ENCODE measurements at regions not wholly inside any gene's neighbourhood (a gene's known extent, or its start where the extent isn't known, plus 50 kb on each side); places are given as distances from the start of the nearest gene placed in this dataset.

DNA sequence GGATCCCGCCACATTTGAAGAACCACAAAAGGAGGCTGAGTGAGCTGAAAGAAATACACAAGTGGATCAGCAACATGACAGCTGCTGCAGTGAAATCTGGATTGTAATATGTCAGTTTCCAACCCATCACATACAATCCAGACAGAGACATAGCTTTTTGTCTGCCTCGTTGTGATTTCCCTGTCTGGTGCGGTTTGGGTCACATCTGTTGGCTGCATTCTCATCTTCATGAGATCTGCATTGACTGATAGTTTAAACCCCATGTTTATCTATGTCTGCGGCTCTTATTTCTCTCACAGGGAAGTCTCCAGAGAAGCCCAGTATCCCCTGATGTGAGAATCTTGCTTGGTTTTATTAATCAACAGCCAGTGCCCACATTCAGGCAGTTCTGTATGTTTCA is 403.1 kb upstream of the ZNF608 start:
- no peak for DNase-seq

DNA sequence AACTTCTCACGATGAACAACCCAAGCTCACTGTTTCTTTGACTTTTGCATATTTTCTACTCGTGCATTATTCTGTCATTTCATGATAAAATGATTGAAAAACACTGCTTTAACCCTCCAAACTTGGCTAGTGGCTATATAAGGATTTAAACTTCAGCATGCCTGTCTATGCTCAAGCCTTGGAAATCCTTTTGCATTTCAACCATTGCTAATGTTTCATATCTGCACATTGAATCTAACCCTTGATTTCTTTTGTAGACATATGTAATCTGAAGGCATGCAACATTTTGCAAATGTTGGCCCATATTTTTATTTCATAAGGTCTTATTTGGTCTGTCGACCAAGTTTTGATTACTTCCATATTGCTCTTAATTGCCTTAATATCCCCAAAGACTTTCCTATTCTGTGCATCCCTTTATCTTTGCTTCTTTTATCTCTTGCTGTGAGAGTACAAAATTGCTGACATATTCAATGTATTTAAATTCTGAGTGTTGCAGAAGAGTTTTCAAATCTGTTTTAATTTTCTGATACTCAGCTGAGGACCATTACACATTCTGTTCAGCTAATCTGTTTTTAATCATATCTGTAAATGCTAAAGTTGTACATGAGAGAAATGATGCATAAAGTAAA is 403.7 kb upstream of the ZNF608 start:
- DNase-seq, result no peak

DNA sequence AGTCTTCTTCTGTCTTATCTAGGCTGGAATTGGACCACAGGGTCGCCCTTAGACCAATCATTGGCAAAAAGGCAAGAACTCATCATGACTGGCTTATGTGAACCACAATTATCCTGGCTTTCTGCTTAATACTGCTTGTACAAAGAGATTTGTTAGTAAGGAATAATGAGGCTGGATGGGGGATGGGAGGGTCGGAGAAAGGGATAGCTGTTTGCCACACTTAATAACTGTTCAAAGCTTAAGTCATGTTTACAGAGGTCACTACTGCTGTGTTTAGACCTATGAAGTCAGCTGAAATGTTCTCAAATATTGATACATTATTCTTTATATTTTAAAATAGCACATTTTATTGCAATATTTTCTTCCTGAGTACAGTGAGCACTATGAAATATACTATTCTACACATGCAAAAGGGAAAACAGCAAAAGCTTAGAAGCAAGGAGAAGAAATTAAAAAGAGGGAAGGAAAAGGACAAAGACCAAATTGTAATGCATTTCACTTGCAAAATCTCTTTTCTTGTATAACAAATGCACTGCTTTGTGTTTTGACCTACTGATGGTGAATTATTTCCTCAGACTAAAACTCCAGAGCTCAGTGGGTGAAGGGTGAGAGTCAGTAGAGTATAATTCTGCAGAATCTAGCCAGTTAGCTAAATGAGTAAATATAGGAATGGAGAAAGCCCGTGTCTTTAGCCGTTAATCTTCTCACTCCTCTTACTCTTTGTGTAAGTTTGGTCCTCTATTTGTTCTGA is 404.9 kb upstream of the ZNF608 start:
- no peak for DNase-seq

DNA sequence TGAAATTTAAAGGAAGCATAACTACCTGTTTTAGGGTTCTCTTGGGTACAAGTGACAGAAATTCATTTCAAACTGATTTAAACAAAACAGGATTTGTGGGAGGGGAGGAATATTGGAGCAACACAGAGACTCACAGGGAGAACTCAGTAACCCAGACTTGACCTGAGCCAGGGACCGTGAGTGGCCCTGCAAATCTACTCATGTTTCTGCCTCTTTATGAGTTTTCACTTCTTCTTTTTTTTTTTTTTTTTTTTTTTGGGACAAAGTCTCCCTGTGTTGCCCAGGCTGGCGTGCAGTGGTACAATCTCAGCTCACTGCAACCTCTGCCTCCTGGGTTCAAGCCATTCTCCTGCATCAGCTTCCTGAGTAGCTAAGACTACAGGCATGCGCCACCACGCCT is 405.6 kb upstream of the ZNF608 start:
- no peak for DNase-seq

DNA sequence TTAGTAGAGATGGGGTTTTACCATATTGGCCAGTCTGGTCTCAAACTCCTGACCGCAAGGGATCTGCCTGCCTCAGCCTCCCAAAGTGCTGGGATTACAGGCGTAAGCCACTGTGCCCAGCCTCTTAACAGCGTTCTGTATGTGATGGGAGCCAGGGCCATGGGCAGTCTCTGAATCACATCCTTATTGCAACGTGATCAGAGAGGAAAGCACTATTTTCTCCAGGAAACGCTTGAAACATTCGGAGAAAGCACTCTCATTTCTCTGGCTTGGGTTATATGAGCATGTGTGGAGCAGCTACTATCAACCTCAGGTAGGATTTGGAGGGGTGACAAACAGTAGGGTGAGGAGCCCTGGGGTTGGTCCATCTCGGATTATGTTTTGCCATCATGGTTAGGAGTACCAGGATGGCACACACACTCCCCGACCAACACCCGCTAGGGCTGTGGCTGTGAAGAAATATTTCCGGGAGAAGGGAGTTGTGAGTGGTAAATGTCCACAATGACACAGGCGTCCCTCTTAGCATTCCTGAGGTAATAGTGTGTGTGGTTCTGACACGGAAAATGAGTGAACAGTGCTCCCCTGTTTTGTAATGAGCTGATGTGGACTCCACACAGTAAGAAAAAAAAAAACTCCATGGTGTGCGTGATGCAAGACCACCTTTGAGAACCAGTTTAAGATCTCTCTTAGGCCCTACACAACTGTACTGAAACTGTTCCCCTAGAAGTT is 406.2 kb upstream of the ZNF608 start:
- DNase-seq, result no peak

DNA sequence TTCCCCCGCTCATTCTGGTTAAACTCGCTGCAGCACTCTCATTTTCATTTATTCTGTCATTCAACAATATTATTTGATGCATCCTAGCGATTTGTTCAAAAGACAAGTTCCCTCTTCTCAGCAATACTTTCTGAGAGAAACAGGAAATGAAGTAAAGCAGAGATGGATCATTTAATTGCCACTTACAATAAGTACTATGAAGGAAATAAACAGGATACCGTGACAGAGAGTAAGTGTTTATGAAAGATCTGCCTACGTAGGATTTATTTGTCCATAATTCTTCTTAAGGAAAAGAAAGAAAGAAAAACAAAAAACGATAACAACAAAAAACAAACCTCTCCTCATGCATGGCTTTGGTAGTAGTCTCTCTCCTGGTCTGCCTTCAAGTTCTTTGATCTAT is 406.8 kb upstream of the ZNF608 start:
- no peak for DNase-seq

DNA sequence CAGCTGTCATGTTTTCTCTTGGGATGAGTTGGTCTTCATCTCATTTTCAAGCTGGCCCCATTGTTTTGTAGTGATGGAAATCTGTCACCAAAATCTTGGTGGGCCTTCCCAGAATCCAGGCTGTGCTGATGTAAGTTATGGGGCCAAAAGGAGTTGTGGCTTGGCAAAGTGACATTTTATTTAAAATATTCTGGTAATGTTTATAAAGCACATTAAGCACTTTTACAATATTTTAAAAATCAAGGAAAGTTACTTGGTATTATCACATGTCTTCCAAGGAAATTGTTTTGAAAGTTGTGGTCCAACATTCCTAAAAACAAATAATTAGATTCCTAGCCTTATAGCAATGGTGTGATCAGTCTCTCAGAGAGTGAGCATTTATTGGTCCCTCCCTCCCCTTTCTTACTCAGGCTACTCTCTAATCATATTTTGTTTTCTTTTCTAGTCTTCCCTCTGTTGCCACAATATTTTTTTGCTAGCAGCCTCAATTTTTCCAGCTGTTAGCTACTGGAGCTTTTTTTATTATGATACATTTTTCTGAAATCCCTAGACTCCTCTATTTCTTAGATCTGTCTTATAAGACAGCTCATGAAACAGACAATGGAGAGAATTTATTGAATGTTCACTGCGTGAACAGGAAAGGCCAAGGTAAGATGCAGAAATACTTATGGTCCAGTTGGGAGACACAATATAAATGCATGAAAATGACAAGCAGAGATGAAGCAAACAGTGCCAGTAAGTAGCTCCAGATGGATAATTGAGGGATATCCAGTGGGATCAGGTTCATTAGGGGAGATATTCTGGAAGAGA is 408.1 kb upstream of the ZNF608 start:
- DNase-seq, result no peak

DNA sequence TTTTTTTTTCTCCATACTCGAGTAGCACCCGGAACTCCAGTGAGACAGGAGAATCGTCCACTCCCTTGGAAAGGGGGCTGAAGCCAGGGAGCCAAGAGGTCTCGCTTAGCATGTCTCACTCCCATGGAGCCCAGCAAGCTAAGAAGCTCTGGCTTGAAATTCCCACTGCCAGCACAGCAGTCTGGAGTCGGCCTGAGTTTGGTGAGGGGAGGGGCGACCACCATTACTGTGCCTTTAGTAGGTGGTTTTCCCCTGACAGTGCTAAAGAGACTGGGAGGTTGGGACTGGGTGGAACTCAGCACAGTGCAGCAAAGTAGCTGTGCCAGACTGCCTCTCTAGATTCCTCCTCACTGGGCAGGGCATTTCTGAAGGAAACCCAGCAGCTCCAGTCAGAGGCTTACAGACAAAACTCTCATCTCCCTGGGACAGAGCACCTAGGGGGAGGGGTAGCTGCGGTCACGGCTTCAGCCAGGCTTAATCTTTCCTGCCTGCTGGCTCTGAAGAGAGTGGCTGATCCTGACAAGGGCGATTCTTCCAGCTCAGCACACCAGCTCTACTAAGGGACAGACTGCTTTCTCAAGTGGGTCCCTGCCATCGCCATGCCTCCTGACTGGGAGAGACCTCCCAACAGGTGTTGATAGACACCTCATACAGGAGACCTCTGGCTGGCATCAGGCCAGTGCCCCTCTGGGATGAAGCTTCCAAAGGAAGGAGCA is 414.5 kb upstream of the ZNF608 start:
- no peak for DNase-seq

DNA sequence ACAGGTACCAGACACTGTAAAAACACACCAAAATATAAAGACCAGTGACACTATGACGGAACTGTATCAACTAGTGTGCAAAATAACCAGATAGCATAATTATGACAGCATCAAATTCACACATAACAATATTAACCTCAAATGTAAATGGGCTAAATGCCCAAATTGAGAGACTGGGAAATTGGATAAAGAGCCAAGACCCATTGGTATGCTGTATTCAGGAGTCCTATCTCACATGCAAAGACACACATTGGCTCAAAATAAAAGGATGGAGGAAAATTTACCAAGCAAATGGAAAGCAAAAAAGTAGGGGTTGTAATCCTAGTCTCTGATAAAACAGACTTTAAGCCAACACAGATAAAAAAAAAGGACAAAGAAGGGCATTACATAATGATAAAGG is 416.3 kb upstream of the ZNF608 start:
- no peak for DNase-seq

DNA sequence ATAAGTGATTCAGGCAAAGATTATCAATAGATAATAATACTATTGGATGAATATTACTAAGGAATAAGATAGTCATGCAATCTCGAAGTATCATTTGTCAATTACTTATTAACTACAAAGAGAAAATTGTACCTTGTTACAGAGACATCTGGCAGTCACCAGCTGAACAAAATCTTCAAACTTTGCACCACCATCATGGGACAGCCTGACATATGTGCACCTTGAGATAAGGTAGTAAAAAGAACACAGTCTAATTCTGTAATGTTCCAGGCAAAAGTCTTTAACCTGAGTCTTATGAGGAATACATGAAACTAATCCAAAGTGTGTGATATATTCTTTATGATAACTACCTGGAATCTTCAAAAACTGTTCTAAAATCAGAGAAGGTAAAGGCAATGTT is 423.0 kb upstream of the ZNF608 start:
- DNase-seq, result no peak

DNA sequence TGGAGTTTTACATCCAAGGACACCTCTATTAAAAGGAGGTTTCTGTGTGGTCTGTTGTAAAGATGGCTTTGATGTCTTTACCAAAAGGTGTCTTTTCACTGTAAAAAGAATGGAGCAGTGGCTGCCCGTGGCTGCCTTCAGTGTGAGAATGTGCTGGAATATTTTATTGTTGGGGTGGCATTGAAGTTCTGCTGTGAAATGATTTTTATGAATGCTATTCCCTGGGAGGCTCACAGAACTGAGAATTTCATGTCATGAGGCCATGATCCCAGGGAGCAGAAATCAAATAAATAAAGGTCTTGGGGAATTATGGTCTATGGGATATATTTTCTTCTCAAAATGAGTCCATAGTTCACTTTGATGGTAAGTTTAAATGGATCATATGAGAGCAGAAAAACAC is 425.2 kb upstream of the ZNF608 start:
- no peak for DNase-seq

DNA sequence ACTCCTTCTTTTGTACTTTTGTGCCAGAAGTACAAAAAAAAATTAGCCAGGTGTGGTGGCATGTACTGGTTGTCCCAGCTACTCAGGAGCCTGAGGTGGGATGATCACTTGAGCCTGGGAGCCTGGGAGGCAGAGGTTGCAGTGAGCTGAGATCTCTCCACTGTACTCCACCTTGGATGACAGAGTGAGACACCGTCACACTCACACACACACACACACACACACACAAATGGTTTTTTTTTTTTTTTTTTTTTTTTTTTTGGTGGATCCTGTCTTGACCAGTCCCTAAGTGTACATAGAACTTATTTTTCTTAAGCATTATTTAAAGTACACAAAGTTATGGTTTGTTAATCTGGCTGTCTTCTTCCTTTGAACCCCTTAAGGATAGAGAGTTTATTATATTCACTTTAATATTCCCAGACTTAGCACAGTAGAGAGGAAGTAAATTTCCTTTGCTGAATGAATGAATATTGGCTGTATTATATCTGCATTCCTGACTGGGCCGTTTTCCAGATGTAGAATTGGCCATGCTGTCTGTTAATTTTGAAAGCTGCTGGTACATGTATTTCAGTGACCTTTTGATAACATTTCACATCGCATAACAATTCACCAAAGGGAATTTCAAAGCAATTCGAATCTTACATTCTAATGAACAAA is 429.0 kb upstream of the ZNF608 start:
- DNase-seq, result no peak

DNA sequence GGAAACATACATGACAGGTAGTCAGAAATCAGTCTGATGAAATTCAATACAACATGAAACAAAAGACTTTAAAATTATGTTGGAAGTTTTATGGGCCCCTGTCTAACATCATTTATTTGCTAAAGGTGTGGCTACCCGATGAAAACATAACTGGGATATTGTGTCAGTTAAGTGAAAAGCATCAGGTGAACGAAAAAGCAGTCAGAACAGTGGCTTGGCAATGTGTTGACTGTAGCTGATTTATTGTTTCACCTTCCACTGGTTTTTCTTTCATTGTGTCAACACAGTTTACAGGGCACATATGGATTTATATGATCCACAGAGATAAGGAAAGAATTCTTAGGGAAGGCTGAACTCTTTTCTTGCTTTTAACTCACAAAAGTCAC is 429.6 kb upstream of the ZNF608 start:
- no peak for DNase-seq

DNA sequence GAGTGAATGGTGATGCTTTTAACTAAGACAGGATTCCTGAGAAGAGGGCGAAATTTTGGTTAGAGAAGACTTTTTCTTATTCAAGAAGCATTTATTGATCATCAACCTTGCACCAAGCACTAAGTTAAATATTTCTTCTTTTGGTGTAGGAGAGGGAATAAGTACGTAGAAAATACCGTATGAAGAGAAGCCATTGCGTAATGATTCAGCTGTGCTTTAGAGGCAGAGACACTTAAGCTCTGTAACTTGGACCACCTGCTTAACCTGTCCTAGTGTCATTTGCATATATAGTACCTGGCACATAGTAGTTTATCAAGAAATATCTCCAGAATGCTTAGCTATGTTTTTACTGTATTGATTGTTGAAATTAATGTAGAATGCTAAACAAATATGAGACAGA is 430.9 kb upstream of the ZNF608 start:
- no peak for DNase-seq

DNA sequence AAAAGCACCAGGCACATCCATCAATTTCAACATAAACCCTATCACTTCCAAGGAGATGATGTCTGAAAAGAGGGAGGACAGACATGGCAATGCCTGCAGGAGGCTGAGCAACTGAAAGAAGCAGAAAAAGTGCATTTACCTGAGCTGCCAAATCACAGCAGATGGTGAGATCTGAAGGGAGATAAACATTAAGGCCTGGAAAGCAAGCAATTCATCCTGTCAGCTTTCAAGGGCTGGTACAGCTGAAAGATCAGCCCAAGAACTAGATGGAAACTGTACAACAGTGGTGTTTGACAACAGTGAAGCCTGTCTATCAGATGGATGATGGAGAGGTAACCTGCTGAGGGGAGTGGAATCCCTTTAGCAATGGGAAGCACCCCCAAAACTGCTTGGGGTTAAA is 433.2 kb upstream of the ZNF608 start:
- DNase-seq, result no peak

DNA sequence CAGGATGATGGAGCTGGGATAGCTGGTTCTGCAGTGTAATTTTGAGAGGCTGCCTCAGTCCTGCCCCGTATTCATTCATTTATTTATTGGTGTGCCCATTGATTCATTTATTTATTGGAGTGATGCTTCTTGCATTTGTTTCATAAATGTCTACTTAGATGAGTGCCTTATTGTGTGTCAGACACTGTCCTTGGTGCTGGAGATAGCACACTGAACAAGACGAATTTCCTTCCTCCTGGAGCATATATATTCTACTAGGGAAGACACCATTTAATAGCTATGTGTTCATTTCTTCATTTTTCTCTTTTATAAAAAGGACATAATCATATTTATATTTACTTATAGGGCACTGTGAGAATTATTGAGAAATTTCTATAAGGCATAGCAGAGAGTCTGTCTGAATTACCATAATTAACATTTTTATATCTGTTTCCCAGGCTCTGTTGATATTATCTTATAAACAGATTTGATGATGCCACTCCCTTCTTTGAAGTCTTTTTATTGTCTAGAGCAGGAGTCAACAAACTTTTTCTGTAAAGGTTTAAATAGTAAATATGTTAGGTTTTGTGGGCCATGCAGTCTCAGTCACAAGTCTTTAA is 433.9 kb upstream of the ZNF608 start:
- no peak for DNase-seq

DNA sequence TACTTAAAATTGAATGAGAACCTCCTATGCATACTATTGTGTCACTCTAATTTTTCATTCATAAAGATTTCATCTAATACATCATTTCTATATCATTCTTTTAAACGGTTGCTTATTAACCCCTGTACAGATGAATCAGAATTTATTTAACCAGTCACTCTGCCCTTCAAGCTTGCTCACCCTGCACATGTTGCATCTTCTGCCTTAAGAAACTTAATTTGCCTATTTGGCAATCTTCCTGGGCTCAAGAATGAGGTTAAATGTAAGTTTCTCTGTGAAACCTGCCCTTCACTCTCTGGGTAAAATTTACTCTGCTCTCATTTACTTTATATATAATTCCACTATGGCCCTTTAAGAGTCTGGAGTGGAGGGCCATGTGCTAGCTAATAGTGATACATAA is 434.7 kb upstream of the ZNF608 start:
- no peak for DNase-seq

DNA sequence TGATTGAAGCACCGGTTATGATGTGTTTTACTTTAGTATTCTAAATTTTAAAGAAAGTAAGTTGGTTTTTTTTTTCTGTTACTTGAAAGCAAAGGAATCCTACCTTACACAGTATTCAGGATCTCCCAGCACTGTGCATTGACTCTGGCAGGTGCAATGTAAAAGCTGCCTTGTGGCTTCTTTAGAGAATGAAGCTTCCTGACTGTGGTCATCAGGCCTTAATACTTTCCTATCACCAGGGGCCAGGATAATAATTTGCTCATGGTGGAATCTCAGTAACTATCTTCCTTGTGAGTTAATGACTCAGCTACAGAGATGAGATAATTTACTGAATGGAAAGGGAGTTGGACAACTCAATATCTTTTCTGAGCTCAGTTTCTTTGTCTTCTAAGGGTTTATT is 435.5 kb upstream of the ZNF608 start:
- no peak for DNase-seq

DNA sequence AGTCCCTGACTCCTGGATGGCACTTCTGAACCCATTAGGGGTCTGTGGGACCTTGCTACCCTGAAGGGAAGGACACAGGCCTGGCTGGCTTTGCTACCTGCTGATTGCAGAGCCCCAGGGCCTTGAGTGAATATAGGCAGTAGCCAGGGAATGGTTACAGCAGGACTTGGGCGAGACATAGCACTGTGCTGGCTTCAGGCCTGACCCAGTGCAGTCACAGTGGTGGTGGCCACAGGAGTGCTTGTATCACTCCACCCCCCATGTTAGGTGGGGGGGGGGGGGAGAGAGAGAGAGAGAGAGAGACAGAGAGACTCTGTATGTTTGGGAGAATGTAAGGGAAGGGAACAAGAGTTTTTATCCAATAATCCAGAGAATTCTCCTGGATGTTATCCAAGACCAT is 439.3 kb upstream of the ZNF608 start:
- no peak for DNase-seq

DNA sequence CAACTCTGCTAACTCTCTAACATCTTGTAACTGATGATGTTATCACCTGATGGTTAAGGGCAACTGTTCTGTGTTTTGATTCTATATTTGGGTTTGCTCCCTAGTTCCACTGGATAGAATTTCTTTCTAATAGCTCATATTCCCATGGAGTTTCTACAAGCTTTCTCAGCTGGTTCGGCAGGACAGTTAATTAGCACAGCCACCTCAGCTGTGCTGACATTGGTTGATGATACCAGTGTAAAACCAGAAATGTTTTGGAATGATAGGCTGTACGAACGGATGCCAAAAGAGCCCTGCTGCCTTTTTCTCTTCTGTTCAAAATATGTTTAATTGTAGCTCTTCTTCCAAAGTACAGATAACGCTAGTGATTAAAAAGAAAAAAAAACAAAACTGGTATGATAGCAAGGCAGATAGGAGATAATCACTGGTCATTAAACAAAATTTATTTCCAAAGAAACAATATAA is 440.5 kb upstream of the ZNF608 start:
- no peak for DNase-seq

DNA sequence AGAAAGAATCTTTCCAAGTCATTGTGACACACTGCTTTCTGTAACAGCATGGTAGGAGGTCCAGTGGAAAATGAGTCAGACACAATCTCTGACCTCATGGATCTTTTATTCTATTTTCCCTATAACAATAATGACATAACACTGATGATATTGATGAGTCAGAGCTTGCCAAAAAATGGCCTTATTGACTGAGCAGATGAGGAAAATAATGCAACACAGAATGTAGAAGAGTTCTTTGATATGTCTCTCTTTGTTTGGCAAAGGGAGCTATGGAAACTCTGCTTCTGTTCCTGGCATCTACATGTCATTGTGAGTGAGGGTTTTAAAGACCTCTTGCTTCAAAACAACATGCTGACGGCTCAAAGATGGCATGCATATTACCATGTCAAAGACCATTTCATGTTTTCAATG is 443.1 kb upstream of the ZNF608 start:
- no peak for DNase-seq

Measured in activated CD4-positive, alpha-beta T cell treated with anti-CD3 and anti-CD28 coated beads, Interleukin-2, amount 50 U/mL, for 48 hours (primary cell).